Neural progenitor cell (in vitro differentiated cells): ENCODE measurements at regions not wholly inside any gene's neighbourhood (a gene's known extent, or its start where the extent isn't known, plus 50 kb on each side); places are given as distances from the start of the nearest gene placed in this dataset.

Source experiments
- DNase-seq: peaks from one replicate; pipeline ENCODE4 v3.0.0-alpha.2; 2016; ENCODE audit warnings: low spot score
- H2AFZ ChIP-seq: fragments of 200-600 bp; sonication (generic); replicated peaks from 2 replicates; pipeline ENCODE4 v1.6.1; 2016; ENCODE audit warnings: antibody characterized with exemption
- H3F3A ChIP-seq: fragments of 200-600 bp; sonication (generic); 2 replicates; pipeline ENCODE4 v1.6.1; 2016; ENCODE audit warnings: antibody characterized with exemption, low read depth
- H3K27ac ChIP-seq: fragments of 200-600 bp; sonication (generic); 2 replicates; pipeline ENCODE4 v1.5.1; 2016; ENCODE audit warnings: mild to moderate bottlenecking
- H3K27me3 ChIP-seq: fragments of 200-600 bp; sonication (generic); 2 replicates; pipeline ENCODE4 v1.6.1; 2016; ENCODE audit warnings: mild to moderate bottlenecking, moderate library complexity
- H3K36me3 ChIP-seq: fragments of 200-600 bp; sonication (generic); 2 replicates; pipeline ENCODE4 v1.5.1; 2016
- H3K4me1 ChIP-seq: fragments of 200-600 bp; sonication (generic); 2 replicates; pipeline ENCODE4 v1.6.1; 2016; ENCODE audit warnings: mixed run types
- H3K4me2 ChIP-seq: fragments of 200-600 bp; sonication (generic); 2 replicates; pipeline ENCODE4 v1.6.1; 2016
- H3K4me3 ChIP-seq: fragments of 200-600 bp; sonication (generic); 2 replicates; pipeline ENCODE4 v1.5.1; 2016
- H3K79me2 ChIP-seq: fragments of 200-600 bp; sonication (generic); 2 replicates; pipeline ENCODE4 v1.6.1; 2016; ENCODE audit warnings: low read depth
- H3K9ac ChIP-seq: fragments of 200-600 bp; sonication (generic); 2 replicates; pipeline ENCODE4 v1.6.1; 2016
- H3K9me3 ChIP-seq: fragments of 200-600 bp; sonication (generic); 2 replicates; pipeline ENCODE4 v1.5.1; 2016; ENCODE audit warnings: low read depth
- H4K20me1 ChIP-seq: fragments of 200-600 bp; sonication (generic); 2 replicates; pipeline ENCODE4 v1.6.1; 2016; ENCODE audit warnings: low read depth
- H3K27ac Mint-ChIP-seq: 3 replicates; pipeline ENCODE4 v1.8.0; 2021; ENCODE audit warnings: mixed read lengths
- H3K27me3 Mint-ChIP-seq: 2 replicates; pipeline ENCODE4 v1.8.0; 2022; ENCODE audit warnings: low read depth, mild to moderate bottlenecking, inconsistent platforms, moderate library complexity, mixed read lengths; ENCODE audit not compliant: insufficient read depth
- H3K36me3 Mint-ChIP-seq: 3 replicates; pipeline ENCODE4 v1.8.0; 2021; ENCODE audit warnings: mixed read lengths
- H3K4me1 Mint-ChIP-seq: 3 replicates; pipeline ENCODE4 v1.8.0; 2021; ENCODE audit warnings: mixed read lengths
- H3K4me3 Mint-ChIP-seq: 3 replicates; pipeline ENCODE4 v1.8.0; 2021; ENCODE audit warnings: mild to moderate bottlenecking, moderate library complexity, mixed read lengths
- H3K9me3 Mint-ChIP-seq: 3 replicates; pipeline ENCODE4 v1.8.0; 2020; ENCODE audit warnings: mixed read lengths
- CTCF ChIP-seq: fragments of 200-600 bp; sonication (generic); IDR thresholded peaks from 2 replicates; pipeline ENCODE4 v1.5.1; 2017; ENCODE audit warnings: antibody characterized with exemption, mild to moderate bottlenecking
- EZH2 ChIP-seq: fragments of 200-600 bp; sonication (generic); IDR thresholded peaks from 2 replicates; pipeline ENCODE4 v1.6.1; 2017; ENCODE audit warnings: antibody characterized with exemption, mild to moderate bottlenecking, moderate library complexity
- EZH2phosphoT487 ChIP-seq: fragments of 200-600 bp; sonication (generic); IDR thresholded peaks from 2 replicates; pipeline ENCODE4 v1.6.1; 2017; ENCODE audit warnings: antibody characterized with exemption

- TF ChIP-seq EZH2phosphoT487 (no peak), EZH2 (no peak), CTCF (no peak)
- Histone ChIP-seq H3K9me3 (no peaks in the 10 kb centered on the region), H3K4me2 (no peak overlapping the region), H3K79me2 (no peaks in the 10 kb centered on the region), H3K9ac (no peak overlapping the region), H3K36me3 (no peaks in the 10 kb centered on the region), H3K4me1 (no peaks in the 10 kb centered on the region), H3K4me3 (no peak overlapping the region), H3F3A (no peaks in the 10 kb centered on the region), H4K20me1 (no peaks in the 10 kb centered on the region), H3K27me3 (peaks cover 13% of the 10 kb centered on the region), H3K27ac (no peak overlapping the region), H2AFZ (no peak overlapping the region)
- no peak overlapping the region for H3K27ac Mint-ChIP-seq
- DNase-seq, result no peak
- peaks cover 3% of the 10 kb centered on the region for H3K27me3 Mint-ChIP-seq
- peaks cover 7% of the 10 kb centered on the region for H3K9me3 Mint-ChIP-seq
- H3K4me3 Mint-ChIP-seq, result no peak overlapping the region
- peaks cover 15% of the 10 kb centered on the region for H3K4me1 Mint-ChIP-seq
- no peaks in the 10 kb centered on the region for H3K36me3 Mint-ChIP-seq
Measured at GRCh38 chr13:39144391-39144790, 106.1 kb downstream of the NHLRC3 start.

GRCh38 chr13:39144941-39145533, 106.8 kb downstream of the NHLRC3 start:
- DNase-seq, result peak; percentile 82
- no peak overlapping the region for H3K4me3 Mint-ChIP-seq
- peak overlapping the region; percentile 27 for H2AFZ ChIP-seq

GRCh38 chr13:39148513-39148961, 110.3 kb downstream of the NHLRC3 start:
- no peak overlapping the region for H3K4me2 ChIP-seq
- no peak overlapping the region for H3K4me3 ChIP-seq
- no peaks in the 10 kb centered on the region for H3K79me2 ChIP-seq
- H3K9me3 ChIP-seq, result no peaks in the 10 kb centered on the region
- H3K27ac Mint-ChIP-seq, result no peak overlapping the region
- H3K4me3 Mint-ChIP-seq, result no peak overlapping the region
- H3K4me1 ChIP-seq, result no peaks in the 10 kb centered on the region
- no peaks in the 10 kb centered on the region for H4K20me1 ChIP-seq
- H3K27me3 Mint-ChIP-seq, result peaks cover 3% of the 10 kb centered on the region
- H3K9me3 Mint-ChIP-seq, result peaks cover 5% of the 10 kb centered on the region
- H3K36me3 ChIP-seq, result no peaks in the 10 kb centered on the region
- no peak overlapping the region for H2AFZ ChIP-seq
- TF ChIP-seq EZH2 (no peak), CTCF (no peak), EZH2phosphoT487 (no peak)
- H3K4me1 Mint-ChIP-seq, result peaks cover 15% of the 10 kb centered on the region
- H3K36me3 Mint-ChIP-seq, result no peaks in the 10 kb centered on the region
- DNase-seq, result peak; percentile 25
- peaks cover 13% of the 10 kb centered on the region for H3K27me3 ChIP-seq
- no peaks in the 10 kb centered on the region for H3F3A ChIP-seq
- no peak overlapping the region for H3K9ac ChIP-seq
- H3K27ac ChIP-seq, result no peak overlapping the region

More at GRCh38 chr13:39144941-39145533, 106.8 kb downstream of the NHLRC3 start:
- H3K27me3 ChIP-seq, result peaks cover 13% of the 10 kb centered on the region
- TF ChIP-seq CTCF (peak; percentile 81), EZH2 (no peak), EZH2phosphoT487 (no peak)
- H3K4me2 ChIP-seq, result no peak overlapping the region
- no peaks in the 10 kb centered on the region for H3K4me1 ChIP-seq
- no peaks in the 10 kb centered on the region for H3K79me2 ChIP-seq
- H3K36me3 ChIP-seq, result no peaks in the 10 kb centered on the region
- H3K36me3 Mint-ChIP-seq, result no peaks in the 10 kb centered on the region
- no peak overlapping the region for H3K27ac ChIP-seq
- H3K4me3 ChIP-seq, result no peak overlapping the region
- H3K9me3 ChIP-seq, result no peaks in the 10 kb centered on the region
- H3K4me1 Mint-ChIP-seq, result peaks cover 15% of the 10 kb centered on the region
- H3K9ac ChIP-seq, result no peak overlapping the region
- H3K27me3 Mint-ChIP-seq, result peaks cover 3% of the 10 kb centered on the region
- H3F3A ChIP-seq, result no peaks in the 10 kb centered on the region
- H3K27ac Mint-ChIP-seq, result peak overlapping the region; percentile 8
- no peaks in the 10 kb centered on the region for H4K20me1 ChIP-seq
- H3K9me3 Mint-ChIP-seq, result peaks cover 6% of the 10 kb centered on the region
